Upper lobe of left lung (tissue), 6 donors: ENCODE measurements at regions not wholly inside any gene's neighbourhood (a gene's known extent, or its start where the extent isn't known, plus 50 kb on each side); places are given as distances from the start of the nearest gene placed in this dataset.

ENCODE experiments used
- ATAC-seq, 2 donors: fragments of 200-7000 bp; cut with Tn5 transposase; one replicate each; pipeline ENCODE4 v1.9.1; 2022; ENCODE audit warnings: mild to moderate bottlenecking in 2 of 2, moderate library complexity in 2 of 2; ENCODE audit not compliant: low FRiP score in 2 of 2
- DNase-seq, 2 donors: peaks; one replicate each; pipeline ENCODE4 v3.0.0-alpha.2; 2019 to 2020
- H3K27ac ChIP-seq, 4 donors: fragments of 200-600 bp; sonication (generic); one replicate each; pipeline ENCODE4 v1.5.1; 2016 to 2019
- H3K27me3 ChIP-seq, 4 donors: fragments of 200-600 bp; sonication (generic); one replicate each; pipeline ENCODE4 v1.5.1; 2017 to 2019
- H3K36me3 ChIP-seq, 4 donors: fragments of 200-600 bp; sonication (generic); one replicate each; pipeline ENCODE4 v1.5.1; 2016 to 2019
- H3K4me1 ChIP-seq, 4 donors: fragments of 200-600 bp; sonication (generic); one replicate each; pipeline ENCODE4 v1.5.1; 2018 to 2019
- H3K4me3 ChIP-seq, 4 donors: fragments of 200-600 bp; sonication (generic); one replicate each; pipeline ENCODE4 v1.5.1; 2017 to 2019; ENCODE audit warnings: mild to moderate bottlenecking in 2 of 4, moderate library complexity in 1 of 4
- H3K9me3 ChIP-seq, 4 donors: fragments of 200-600 bp; sonication (generic); one replicate each; pipeline ENCODE4 v1.5.1; 2018 to 2019
- EP300 ChIP-seq, 4 donors: sonication (generic); formaldehyde crosslinking; IDR thresholded peaks; one replicate each; pipeline ENCODE4 v1.5.1; 2017; ENCODE audit warnings: antibody characterized with exemption in 4 of 4, control low read depth in 2 of 4
- POLR2A ChIP-seq, 4 donors: fragments of 450-650 bp; IDR thresholded peaks; one replicate each; pipeline ENCODE4 v1.5.1; 2016 to 2017; ENCODE audit warnings: antibody characterized with exemption in 4 of 4, mild to moderate bottlenecking in 2 of 4
- POLR2AphosphoS5 ChIP-seq, 2 donors: sonication (generic); formaldehyde crosslinking; IDR thresholded peaks; one replicate each; pipeline ENCODE4 v1.5.1; 2017; ENCODE audit warnings: antibody characterized with exemption in 2 of 2
- WGBS, 2 donors: methylation state at CpG; one replicate each; pipeline ENCODE4 v1.1.5; 2017 to 2018; 5-methylcytosine and 5-hydroxymethylcytosine counted together
- TF ChIP-seq, protein P1 (sequence below), 6 experiments: fragments of 450-650 bp in 4 of 6; fragments of 200-600 bp in 2 of 6; sonication (generic) in 2 of 6; IDR thresholded peaks; one replicate each; pipeline ENCODE4 v1.5.1; 2016 to 2019; ENCODE audit warnings: antibody characterized with exemption in 6 of 6
- donor health status: DM: no; HTN: no; CAD: no; lungs with moderate emphysema.
- donor health status: DM: no; HTN: yes; CAD: no; lungs with severe emphysema.

DNA sequence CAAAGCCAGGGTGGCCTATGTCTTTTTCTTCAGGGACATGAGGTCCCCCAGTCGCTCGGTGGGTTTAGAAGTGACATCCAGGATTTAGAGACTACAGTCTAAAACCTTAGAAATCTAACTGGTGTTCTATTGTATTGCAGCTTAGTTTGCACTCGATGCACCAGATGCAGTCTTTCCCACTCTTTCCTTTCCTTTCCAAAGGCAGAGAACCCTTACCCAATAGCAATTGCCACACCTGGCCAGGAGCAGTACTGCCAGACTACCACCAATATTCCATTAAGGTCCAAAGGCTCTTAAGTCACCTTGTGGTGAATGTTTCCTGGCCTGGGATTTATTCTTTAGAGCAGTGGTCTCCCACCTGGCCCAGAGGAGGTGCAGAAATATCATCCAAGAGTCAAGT is 1068.8 kb downstream of the FAM133A start:
- Histone ChIP-seq H3K4me1 (no peaks in the 10 kb centered on the region), H3K36me3 (no peaks in the 10 kb centered on the region), H3K27me3 (no peaks in the 10 kb centered on the region), H3K27ac (no peak overlapping the region), H3K4me3 (no peak overlapping the region), H3K9me3 (no peaks in the 10 kb centered on the region)
- DNase-seq (no peak), ATAC-seq (no peak)
- TF ChIP-seq EP300 (IDR thresholded peaks at IDR 0.05), result no peak
- TF ChIP-seq, protein P1, sequence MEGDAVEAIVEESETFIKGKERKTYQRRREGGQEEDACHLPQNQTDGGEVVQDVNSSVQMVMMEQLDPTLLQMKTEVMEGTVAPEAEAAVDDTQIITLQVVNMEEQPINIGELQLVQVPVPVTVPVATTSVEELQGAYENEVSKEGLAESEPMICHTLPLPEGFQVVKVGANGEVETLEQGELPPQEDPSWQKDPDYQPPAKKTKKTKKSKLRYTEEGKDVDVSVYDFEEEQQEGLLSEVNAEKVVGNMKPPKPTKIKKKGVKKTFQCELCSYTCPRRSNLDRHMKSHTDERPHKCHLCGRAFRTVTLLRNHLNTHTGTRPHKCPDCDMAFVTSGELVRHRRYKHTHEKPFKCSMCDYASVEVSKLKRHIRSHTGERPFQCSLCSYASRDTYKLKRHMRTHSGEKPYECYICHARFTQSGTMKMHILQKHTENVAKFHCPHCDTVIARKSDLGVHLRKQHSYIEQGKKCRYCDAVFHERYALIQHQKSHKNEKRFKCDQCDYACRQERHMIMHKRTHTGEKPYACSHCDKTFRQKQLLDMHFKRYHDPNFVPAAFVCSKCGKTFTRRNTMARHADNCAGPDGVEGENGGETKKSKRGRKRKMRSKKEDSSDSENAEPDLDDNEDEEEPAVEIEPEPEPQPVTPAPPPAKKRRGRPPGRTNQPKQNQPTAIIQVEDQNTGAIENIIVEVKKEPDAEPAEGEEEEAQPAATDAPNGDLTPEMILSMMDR (IDR thresholded peaks at IDR 0.05), result no peak
- no peak for TF ChIP-seq POLR2A (IDR thresholded peaks at IDR 0.05)
- no peak for TF ChIP-seq POLR2AphosphoS5 (IDR thresholded peaks at IDR 0.05)
- WGBS, 2 donors, result 87 to 100% methylated on average over 2 to 3 of the region's 3 CpGs

DNA sequence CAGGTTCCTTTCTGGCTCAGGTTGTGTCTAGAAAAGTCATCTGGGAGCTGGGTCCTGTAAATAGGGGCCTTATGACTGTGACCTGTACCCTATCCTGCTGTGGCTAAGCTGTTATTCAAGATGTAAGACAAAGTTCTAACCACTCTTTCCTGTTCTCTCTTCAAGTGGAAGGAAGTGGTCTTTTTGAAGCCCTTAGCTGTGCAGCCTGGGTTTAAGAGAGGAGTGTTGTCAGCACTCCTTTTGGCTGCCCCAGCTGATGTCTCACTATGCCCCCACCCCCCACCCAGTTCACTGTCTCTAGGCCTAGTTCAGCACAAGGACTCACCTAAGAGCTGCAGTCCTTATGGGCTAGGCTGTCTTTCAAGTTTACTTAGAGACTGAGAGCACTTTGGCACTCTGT is 1069.5 kb downstream of the FAM133A start:
- no peak overlapping the region for H3K4me3 ChIP-seq
- no peak for DNase-seq
- no peaks in the 10 kb centered on the region for H3K36me3 ChIP-seq
- H3K9me3 ChIP-seq, result no peaks in the 10 kb centered on the region
- H3K27ac ChIP-seq, result no peak overlapping the region
- no peak for ATAC-seq
- no peaks in the 10 kb centered on the region for H3K4me1 ChIP-seq
- no peaks in the 10 kb centered on the region for H3K27me3 ChIP-seq
- TF ChIP-seq, protein P1 (IDR thresholded peaks at IDR 0.05), result no peak

DNA sequence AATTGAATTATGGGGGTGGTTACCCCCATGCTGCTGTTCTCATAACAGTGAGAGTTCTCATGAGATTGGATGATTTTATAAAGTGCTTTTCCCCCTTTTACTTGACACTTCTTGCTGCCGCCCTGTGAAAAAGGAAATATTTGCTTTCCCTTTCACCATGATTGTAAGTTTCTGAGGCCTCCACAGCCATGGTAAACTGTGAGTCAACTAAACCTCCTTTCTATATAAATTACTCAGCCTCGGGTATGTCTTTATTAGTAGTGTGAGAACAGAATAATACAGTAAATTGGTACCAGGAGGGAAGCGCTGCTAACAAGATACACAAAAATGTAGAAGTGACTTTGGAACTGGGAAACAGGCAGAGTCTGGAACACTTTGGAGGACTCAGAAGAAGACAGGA is 1070.8 kb downstream of the FAM133A start:
- no peak for DNase-seq

DNA sequence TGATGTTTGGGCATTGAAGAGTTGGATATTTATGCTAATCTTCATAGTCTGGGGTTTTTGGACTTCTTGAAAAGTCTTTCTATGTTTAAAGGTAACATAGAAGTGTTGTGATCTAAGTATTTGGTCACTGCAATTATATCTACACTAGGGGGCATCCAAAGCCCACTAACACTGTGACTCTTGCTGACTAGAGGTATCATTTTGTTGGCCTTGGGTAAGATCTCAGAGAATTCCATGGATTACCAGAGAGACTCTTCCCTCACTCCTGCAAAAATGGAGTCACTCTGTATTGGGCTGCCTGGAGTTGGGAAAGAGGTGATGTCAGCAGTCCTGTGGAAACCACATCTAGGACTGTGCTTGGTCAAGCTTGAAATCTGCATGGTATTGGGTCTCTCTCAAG is 1077.6 kb downstream of the FAM133A start:
- H3K36me3 ChIP-seq, result no peaks in the 10 kb centered on the region
- H3K4me3 ChIP-seq, result no peak overlapping the region
- H3K27me3 ChIP-seq, result no peaks in the 10 kb centered on the region
- DNase-seq (no peak), ATAC-seq (no peak)
- H3K9me3 ChIP-seq, result no peaks in the 10 kb centered on the region
- H3K27ac ChIP-seq, result no peak overlapping the region
- TF ChIP-seq EP300 (IDR thresholded peaks at IDR 0.05), result no peak
- TF ChIP-seq POLR2A (IDR thresholded peaks at IDR 0.05), result no peak
- no peaks in the 10 kb centered on the region for H3K4me1 ChIP-seq

More for the DNA sequence above, 1070.8 kb downstream of the FAM133A start:
- H3K4me3 ChIP-seq, result no peak overlapping the region
- no peaks in the 10 kb centered on the region for H3K36me3 ChIP-seq
- WGBS, 2 donors, result 72 to 76% methylated on average over 3 of the region's 3 CpGs
- TF ChIP-seq EP300 (IDR thresholded peaks at IDR 0.05), result no peak
- TF ChIP-seq POLR2A (IDR thresholded peaks at IDR 0.05), result no peak
- TF ChIP-seq, protein P1 (IDR thresholded peaks at IDR 0.05), result no peak
- TF ChIP-seq POLR2AphosphoS5 (IDR thresholded peaks at IDR 0.05), result no peak
- ATAC-seq, result no peak
- no peak overlapping the region for H3K27ac ChIP-seq
- no peaks in the 10 kb centered on the region for H3K9me3 ChIP-seq
- H3K4me1 ChIP-seq, result no peaks in the 10 kb centered on the region
- no peaks in the 10 kb centered on the region for H3K27me3 ChIP-seq

DNA sequence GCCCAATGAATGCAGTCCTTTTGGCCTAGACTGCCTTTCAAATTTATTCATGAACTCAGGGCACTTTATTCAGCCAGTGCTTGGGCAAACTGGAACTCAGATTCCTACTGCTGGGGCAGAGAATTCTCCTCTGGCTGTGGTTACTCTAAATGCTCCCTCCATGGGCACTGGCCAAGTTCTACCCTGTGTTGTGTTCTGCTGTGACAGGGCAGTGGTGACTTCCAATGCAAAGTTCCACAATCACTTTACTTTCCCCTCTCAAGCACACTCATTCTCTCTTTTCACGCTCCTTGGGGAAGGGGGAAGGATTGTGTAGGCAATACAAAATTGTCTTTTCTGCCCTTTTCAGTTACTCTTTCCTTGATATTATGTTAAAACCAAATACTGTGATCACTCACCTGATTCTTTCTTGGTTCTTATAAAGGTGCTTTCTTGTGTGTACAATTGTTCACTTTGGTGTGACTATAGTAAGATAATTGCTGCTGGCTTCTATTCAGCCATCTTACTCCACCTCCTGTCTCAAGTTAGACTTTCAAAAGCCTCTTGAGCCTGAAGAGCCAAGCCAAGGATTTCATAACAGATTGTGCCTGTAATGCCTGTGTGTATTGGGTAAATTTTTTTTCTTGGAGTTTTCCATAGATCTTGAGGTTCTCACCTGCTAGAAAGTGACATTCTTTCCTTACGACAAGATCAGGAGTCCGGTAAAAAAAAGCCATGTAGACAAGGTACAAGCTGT is 1078.6 kb downstream of the FAM133A start:
- ATAC-seq (peak in 1 of 2 donors; percentile 62), DNase-seq (peak in 1 of 2 donors; percentile 50)
- no peak overlapping the region for H3K4me3 ChIP-seq

DNA sequence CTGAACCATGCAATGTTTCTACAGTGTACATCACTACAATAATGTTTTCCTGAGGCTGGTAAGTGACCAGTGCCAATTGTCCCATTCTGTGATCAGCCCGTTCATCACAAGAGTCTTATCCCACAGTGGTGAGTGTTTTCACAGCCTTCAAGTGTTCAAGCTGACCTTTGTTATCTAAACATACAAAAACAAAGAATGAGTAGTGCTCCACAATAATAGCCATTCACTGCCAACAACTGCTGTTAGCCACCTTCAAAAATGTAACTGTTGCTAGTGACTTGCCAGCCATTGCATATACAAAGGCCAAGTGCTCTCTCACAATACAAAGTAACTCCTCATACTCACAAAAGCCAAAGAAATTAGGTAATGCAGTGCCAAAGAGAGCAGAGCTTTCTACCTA is 1084.1 kb downstream of the FAM133A start:
- ATAC-seq (peak in 1 of 2 donors; percentile 84), DNase-seq (peak in 1 of 2 donors; percentile 31)
- no peak for TF ChIP-seq POLR2A (IDR thresholded peaks at IDR 0.05)
- no peak for TF ChIP-seq POLR2AphosphoS5 (IDR thresholded peaks at IDR 0.05)
- TF ChIP-seq, protein P1 (IDR thresholded peaks at IDR 0.05), result no peak
- peak in 1 of 4 donors; percentile 57 for TF ChIP-seq EP300 (IDR thresholded peaks at IDR 0.05)
- no peaks in the 10 kb centered on the region for H3K27me3 ChIP-seq
- H3K36me3 ChIP-seq, result no peaks in the 10 kb centered on the region
- WGBS, 2 donors, result 14 to 34% methylated on average over 1 of the region's 1 CpG
- no peaks in the 10 kb centered on the region for H3K9me3 ChIP-seq
- no peaks in the 10 kb centered on the region for H3K4me1 ChIP-seq
- H3K27ac ChIP-seq, result no peak overlapping the region
- no peak overlapping the region for H3K4me3 ChIP-seq

More for the DNA sequence above, 1078.6 kb downstream of the FAM133A start:
- 54 to 78% methylated on average over 3 of the region's 3 CpGs for WGBS, 2 donors
- no peaks in the 10 kb centered on the region for H3K36me3 ChIP-seq
- no peaks in the 10 kb centered on the region for H3K9me3 ChIP-seq
- H3K27me3 ChIP-seq, result no peaks in the 10 kb centered on the region
- TF ChIP-seq POLR2A (IDR thresholded peaks at IDR 0.05), result no peak
- TF ChIP-seq EP300 (IDR thresholded peaks at IDR 0.05), result peak in 1 of 4 donors; percentile 58
- H3K4me1 ChIP-seq, result no peaks in the 10 kb centered on the region
- H3K27ac ChIP-seq, result no peak overlapping the region
